B cell (primary cell): ENCODE measurements at regions not wholly inside any gene's neighbourhood (a gene's known extent, or its start where the extent isn't known, plus 50 kb on each side); places are given as distances from the start of the nearest gene placed in this dataset.

ENCODE experiments used
- ATAC-seq: fragments of 200-7000 bp; cut with Tn5 transposase; one replicate; pipeline ENCODE4 v1.10.0; 2021; ENCODE audit warnings: low read depth, mild to moderate bottlenecking, moderate number of reproducible peaks, moderate library complexity
- CTCF ChIA-PET: fragments of 350-600 bp; sonication (Branson Sonifier 250); formaldehyde crosslinking; loops from one replicate; lab custom pipeline; 2021; ENCODE audit warnings: antibody characterized with exemption, inconsistent platforms; lab: Charles Lee
- POLR2A ChIA-PET: fragments of 350-600 bp; sonication (Branson Sonifier 250); formaldehyde crosslinking; loops from one replicate; lab custom pipeline; 2021; ENCODE audit warnings: antibody characterized with exemption; lab: Charles Lee
- DNase-seq: peaks from one replicate; pipeline ENCODE4 v3.0.0; 2013
- H2AFZ ChIP-seq: 2 replicates; pipeline ENCODE4 v1.6.1; 2012; ENCODE audit warnings: mild to moderate bottlenecking, low read depth, low read length; ENCODE audit not compliant: insufficient read depth, poor library complexity, severe bottlenecking
- H3K27ac ChIP-seq, 2 donors: 1 replicate in 1 of 2; 2 replicates in 1 of 2; pipeline ENCODE4 v1.5.1; 2012 to 2013; ENCODE audit warnings: low read length in 2 of 2, mild to moderate bottlenecking in 2 of 2, moderate library complexity in 1 of 2
- H3K27me3 ChIP-seq, 4 experiments: fragments of 200-600 bp in 1 of 4; sonication (generic) in 1 of 4; replicated peaks in 1 of 4; 1 replicate in 2 of 4; 2 replicates in 2 of 4; pipeline versions ENCODE4 v1.6.1 to v1.7.0; 2013 to 2016; ENCODE audit warnings: low read length in 3 of 4, mild to moderate bottlenecking in 2 of 4, mixed read lengths in 1 of 4, moderate library complexity in 1 of 4; ENCODE audit not compliant: insufficient read depth in 4 of 4, control insufficient read depth in 3 of 4; ENCODE audit errors: control extremely low read depth in 1 of 4
- H3K36me3 ChIP-seq, 2 experiments: replicated peaks in 1 of 2; 1 replicate in 1 of 2; 2 replicates in 1 of 2; pipeline versions ENCODE4 v1.6.1 to v1.7.1; 2013; ENCODE audit warnings: low read length in 1 of 2; ENCODE audit not compliant: insufficient read depth in 2 of 2, control insufficient read depth in 1 of 2; ENCODE audit errors: control extremely low read depth in 1 of 2, extremely low read depth in 1 of 2
- H3K4me1 ChIP-seq, 2 donors: fragments of 200-600 bp in 1 of 2; sonication (generic) in 1 of 2; 1 replicate in 1 of 2; 2 replicates in 1 of 2; pipeline versions ENCODE4 v1.5.1 to v1.6.1; 2013 to 2017; ENCODE audit warnings: low read length in 2 of 2; ENCODE audit not compliant: control insufficient read depth in 2 of 2, insufficient read depth in 2 of 2
- H3K4me2 ChIP-seq: replicated peaks from 2 replicates; pipeline ENCODE3; 2012; ENCODE audit warnings: mild to moderate bottlenecking, low read depth, low read length; ENCODE audit not compliant: poor library complexity, severe bottlenecking
- H3K4me3 ChIP-seq, 5 experiments: fragments of 200-600 bp in 1 of 5; sonication (generic) in 1 of 5; 1 replicate in 3 of 5; 2 replicates in 2 of 5; pipeline versions ENCODE4 v1.5.1 to v1.7.0; 2011 to 2016; ENCODE audit warnings: low read length in 4 of 5, mild to moderate bottlenecking in 4 of 5, low read depth in 2 of 5, control low read depth in 1 of 5, moderate library complexity in 1 of 5; ENCODE audit not compliant: insufficient read depth in 1 of 5; ENCODE audit errors: control extremely low read depth in 1 of 5, extremely low read depth in 1 of 5
- H3K79me2 ChIP-seq: fragments of 200-600 bp; sonication (generic); one replicate; pipeline ENCODE4 v1.6.0; 2016; ENCODE audit warnings: low read length; ENCODE audit not compliant: control insufficient read depth, insufficient read depth
- H3K9ac ChIP-seq: fragments of 200-600 bp; sonication (generic); 2 replicates; pipeline ENCODE4 v1.6.1; 2017; ENCODE audit warnings: mild to moderate bottlenecking, low read length, moderate library complexity
- H3K9me3 ChIP-seq, 3 donors: one replicate each; pipeline versions ENCODE4 v1.6.1 to v1.7.1; 2013; ENCODE audit warnings: low read length in 2 of 3; ENCODE audit not compliant: control insufficient read depth in 2 of 3, insufficient read depth in 1 of 3; ENCODE audit errors: control extremely low read depth in 1 of 3
- H4K20me1 ChIP-seq: 2 replicates; pipeline ENCODE4 v1.6.0; 2012; ENCODE audit warnings: mild to moderate bottlenecking, low read length; ENCODE audit not compliant: insufficient read depth, control insufficient read depth, poor library complexity, severe bottlenecking
- H3K27ac Mint-ChIP-seq: one replicate; pipeline ENCODE4 v1.8.0; 2021; ENCODE audit warnings: mixed read lengths
- H3K27me3 Mint-ChIP-seq: one replicate; pipeline ENCODE4 v1.8.0; 2021; ENCODE audit warnings: mixed read lengths
- H3K4me1 Mint-ChIP-seq: one replicate; pipeline ENCODE4 v1.8.0; 2021; ENCODE audit warnings: mixed read lengths
- H3K4me3 Mint-ChIP-seq: one replicate; pipeline ENCODE4 v1.8.0; 2021; ENCODE audit warnings: mixed read lengths
- H3K9me3 Mint-ChIP-seq: one replicate; pipeline ENCODE4 v1.8.0; 2022; ENCODE audit warnings: mixed read lengths; ENCODE audit not compliant: insufficient read depth
- EZH2 ChIP-seq: IDR thresholded peaks from 2 replicates; pipeline ENCODE4 v1.6.1; 2012; ENCODE audit warnings: borderline replicate concordance, low read depth, mild to moderate bottlenecking, moderate library complexity, low read length; ENCODE audit not compliant: insufficient read depth, poor library complexity, severe bottlenecking
- WGBS: methylation state at CpG from one replicate; pipeline ENCODE4 v1.1.5; 2013; ENCODE audit warnings: missing lambda C conversion rate; ENCODE audit not compliant: insufficient coverage; 5-methylcytosine and 5-hydroxymethylcytosine counted together
- intact Hi-C: fragments of 100-400 bp; cut with micrococcal nuclease; formaldehyde crosslinking; loops from one replicate; pipeline ENCODE4 v1.10.0; 2022
- TF ChIP-seq, protein P1 (sequence below): fragments of 200-600 bp; IDR thresholded peaks from one replicate; pipeline ENCODE4 v1.8.0; 2022; ENCODE audit warnings: antibody characterized with exemption, mild to moderate bottlenecking

DNA sequence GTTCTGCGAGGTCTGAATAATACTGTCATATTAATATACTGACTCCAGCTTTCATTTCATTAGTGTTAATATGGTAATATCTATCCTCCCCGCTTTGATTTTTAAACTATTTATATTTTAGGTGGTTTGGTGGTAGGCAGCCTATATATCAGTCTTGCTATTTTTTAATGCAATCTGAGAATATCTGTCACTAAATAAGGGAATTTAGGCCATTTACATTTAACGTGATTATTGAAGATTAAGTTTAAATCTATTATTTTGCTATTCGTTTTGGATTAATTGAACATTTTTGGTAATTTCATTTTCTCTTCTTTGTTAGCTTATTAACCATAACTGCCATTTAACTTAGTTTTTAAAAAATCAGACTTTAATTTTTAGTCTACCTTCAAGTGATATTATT, 247.7 kb upstream of the PMFBP1 start:
- no CpG with 5 or more reads among the region's 4 CpGs for WGBS
- no peak overlapping the region for H3K27ac ChIP-seq
- no peak overlapping the region for H3K4me2 ChIP-seq
- H3K4me3 Mint-ChIP-seq, result no peak overlapping the region
- no peaks in the 10 kb centered on the region for H3K4me1 Mint-ChIP-seq
- H3K9ac ChIP-seq, result no peak overlapping the region
- H3K9me3 Mint-ChIP-seq, result peaks cover 5% of the 10 kb centered on the region
- H3K27me3 ChIP-seq, result no peaks in the 10 kb centered on the region
- POLR2A ChIA-PET, result no interaction called here
- no peaks in the 10 kb centered on the region for H3K79me2 ChIP-seq
- no peak for TF ChIP-seq EZH2
- TF ChIP-seq, protein P1, sequence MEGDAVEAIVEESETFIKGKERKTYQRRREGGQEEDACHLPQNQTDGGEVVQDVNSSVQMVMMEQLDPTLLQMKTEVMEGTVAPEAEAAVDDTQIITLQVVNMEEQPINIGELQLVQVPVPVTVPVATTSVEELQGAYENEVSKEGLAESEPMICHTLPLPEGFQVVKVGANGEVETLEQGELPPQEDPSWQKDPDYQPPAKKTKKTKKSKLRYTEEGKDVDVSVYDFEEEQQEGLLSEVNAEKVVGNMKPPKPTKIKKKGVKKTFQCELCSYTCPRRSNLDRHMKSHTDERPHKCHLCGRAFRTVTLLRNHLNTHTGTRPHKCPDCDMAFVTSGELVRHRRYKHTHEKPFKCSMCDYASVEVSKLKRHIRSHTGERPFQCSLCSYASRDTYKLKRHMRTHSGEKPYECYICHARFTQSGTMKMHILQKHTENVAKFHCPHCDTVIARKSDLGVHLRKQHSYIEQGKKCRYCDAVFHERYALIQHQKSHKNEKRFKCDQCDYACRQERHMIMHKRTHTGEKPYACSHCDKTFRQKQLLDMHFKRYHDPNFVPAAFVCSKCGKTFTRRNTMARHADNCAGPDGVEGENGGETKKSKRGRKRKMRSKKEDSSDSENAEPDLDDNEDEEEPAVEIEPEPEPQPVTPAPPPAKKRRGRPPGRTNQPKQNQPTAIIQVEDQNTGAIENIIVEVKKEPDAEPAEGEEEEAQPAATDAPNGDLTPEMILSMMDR, result no peak
- no peak overlapping the region for H3K27ac Mint-ChIP-seq
- no peaks in the 10 kb centered on the region for H3K4me1 ChIP-seq
- CTCF ChIA-PET, result interaction anchor here (1.0 to 1.1 kb wide), 2 partner anchors 20 to 47 kb away, joined by 3 read pairs; no protein-coding TSS in a partner anchor
- H2AFZ ChIP-seq, result no peak overlapping the region
- H3K36me3 ChIP-seq, result no peaks in the 10 kb centered on the region
- DNase-seq (no peak), ATAC-seq (no peak)
- no peak overlapping the region for H3K4me3 ChIP-seq
- H3K9me3 ChIP-seq, result peaks cover 9 to 12% (median 10%) of the 10 kb centered on the region in 3 donors
- intact Hi-C loops, result no loop called here
- H4K20me1 ChIP-seq, result no peaks in the 10 kb centered on the region
- H3K27me3 Mint-ChIP-seq, result no peaks in the 10 kb centered on the region

DNA sequence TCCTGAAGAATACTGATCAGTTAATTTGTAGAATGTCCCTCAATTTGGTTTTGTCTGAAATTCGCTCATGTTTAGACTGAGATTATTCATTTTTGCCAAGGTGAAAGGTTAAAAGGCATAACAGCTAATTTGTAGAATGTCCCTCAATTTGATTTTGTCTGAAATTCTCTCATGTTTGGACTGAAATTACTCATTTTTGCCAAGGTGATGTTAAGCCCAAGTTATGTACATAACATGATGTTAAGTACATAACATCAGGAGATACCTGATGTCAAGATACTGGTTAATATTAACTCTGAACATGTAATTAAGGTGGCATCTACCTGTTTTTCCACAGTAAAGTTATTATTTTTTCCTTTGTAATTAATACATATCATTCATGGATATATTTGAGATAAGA, 243.4 kb upstream of the PMFBP1 start:
- Mint-ChIP-seq H3K9me3 (peaks cover 3% of the 10 kb centered on the region), H3K27me3 (no peaks in the 10 kb centered on the region), H3K27ac (no peak overlapping the region), H3K4me3 (no peak overlapping the region), H3K4me1 (no peaks in the 10 kb centered on the region)
- ChIA-PET CTCF (no interaction called here), POLR2A (no interaction called here)
- no peak overlapping the region for H2AFZ ChIP-seq
- ATAC-seq, result no peak
- intact Hi-C loops, result no loop called here
- no peak overlapping the region for H3K4me2 ChIP-seq
- no peaks in the 10 kb centered on the region for H3K36me3 ChIP-seq
- DNase-seq, result no peak
- H3K9ac ChIP-seq, result no peak overlapping the region
- H3K79me2 ChIP-seq, result no peaks in the 10 kb centered on the region
- no peaks in the 10 kb centered on the region for H3K4me1 ChIP-seq
- 67% methylated on average over 1 of the region's 1 CpG for WGBS
- peaks cover 0 to 4% (median 0%) of the 10 kb centered on the region in 3 donors for H3K9me3 ChIP-seq
- H3K4me3 ChIP-seq, result no peak overlapping the region
- H4K20me1 ChIP-seq, result no peaks in the 10 kb centered on the region
- TF ChIP-seq EZH2, result no peak
- TF ChIP-seq, protein P1, result no peak
- no peaks in the 10 kb centered on the region for H3K27me3 ChIP-seq
- H3K27ac ChIP-seq, result no peak overlapping the region
